ENCODE measurements at regions not wholly inside any gene's neighbourhood (a gene's known extent, or its start where the extent isn't known, plus 50 kb on each side); places are given as distances from the start of the nearest gene placed in this dataset.
"Not testable (repeated sequence)": the region's sequence is repeated elsewhere in the genome, so short reads cannot be mapped to it uniquely, and the experiment has no call there.

- peak in 1 of 2 donors; percentile 35 for DNase-seq
- Histone ChIP-seq H3K4me1 (peaks cover 6 to 18% of the 10 kb centered on the region in 2 donors), H3K4me3 (replicated peaks in 1 of 3) (no peak overlapping the region), H3K27me3 (no peaks in the 10 kb centered on the region), H3K27ac (no peak overlapping the region), H3K9me3 (no peaks in the 10 kb centered on the region), H3K36me3 (no peaks in the 10 kb centered on the region)
- intact Hi-C loops (cut with DNase I) = no loop called here
- 90 to 93% methylated on average over 1 of the region's 1 CpG for WGBS, 2 donors
- TF ChIP-seq CTCF (IDR thresholded peaks at IDR 0.05) = no peak
- no peak for TF ChIP-seq POLR2A (IDR thresholded peaks at IDR 0.05)
Observed at GRCh38 chr15:31606931-31607497, 280.4 kb downstream of the KLF13 start.

GRCh38 chr15:31607656-31608055, 281.0 kb downstream of the KLF13 start:
- intact Hi-C loops (cut with DNase I) = no loop called here
- DNase-seq = no peak
- H3K36me3 ChIP-seq = no peaks in the 10 kb centered on the region
- 95 to 97% methylated on average over 3 of the region's 3 CpGs for WGBS, 2 donors
- no peaks in the 10 kb centered on the region for H3K27me3 ChIP-seq
- peaks cover 6 to 18% of the 10 kb centered on the region in 2 donors for H3K4me1 ChIP-seq
- TF ChIP-seq POLR2A (IDR thresholded peaks at IDR 0.05) (no peak), CTCF (IDR thresholded peaks at IDR 0.05) (no peak)
- H3K4me3 ChIP-seq (replicated peaks in 1 of 3) = no peak overlapping the region
- no peak overlapping the region for H3K27ac ChIP-seq
- H3K9me3 ChIP-seq = no peaks in the 10 kb centered on the region

DNA sequence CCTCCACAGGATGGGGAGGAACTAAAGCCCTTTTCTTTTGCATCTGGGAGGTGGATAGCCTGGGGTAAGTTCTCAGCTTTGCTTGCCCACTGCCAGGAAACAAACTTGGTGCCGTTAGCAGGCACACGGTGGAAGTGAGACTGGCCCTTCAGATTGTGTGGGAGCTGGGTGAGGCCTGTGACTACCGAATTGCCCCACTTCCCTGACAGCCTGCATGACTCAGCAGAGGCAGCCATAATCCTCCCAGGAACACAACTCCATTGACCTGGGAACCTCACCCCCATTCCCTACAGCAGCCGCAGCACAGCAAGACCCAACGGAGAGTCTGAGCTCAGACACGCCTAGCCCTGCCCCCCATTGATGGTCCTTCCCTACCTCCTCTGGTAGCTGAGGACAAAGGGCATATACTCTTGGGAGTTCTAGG, 282.6 kb downstream of the KLF13 start:
- Histone ChIP-seq H3K4me3 (replicated peaks in 1 of 3) (no peak overlapping the region), H3K4me1 (peaks cover 6 to 18% of the 10 kb centered on the region in 2 donors), H3K36me3 (no peaks in the 10 kb centered on the region), H3K27ac (no peak overlapping the region), H3K9me3 (no peaks in the 10 kb centered on the region), H3K27me3 (no peaks in the 10 kb centered on the region)
- TF ChIP-seq CTCF (IDR thresholded peaks at IDR 0.05) = no peak
- intact Hi-C loops (cut with DNase I) = no loop called here
- 82 to 85% methylated on average over 6 of the region's 6 CpGs for WGBS, 2 donors
- DNase-seq = no peak

DNA sequence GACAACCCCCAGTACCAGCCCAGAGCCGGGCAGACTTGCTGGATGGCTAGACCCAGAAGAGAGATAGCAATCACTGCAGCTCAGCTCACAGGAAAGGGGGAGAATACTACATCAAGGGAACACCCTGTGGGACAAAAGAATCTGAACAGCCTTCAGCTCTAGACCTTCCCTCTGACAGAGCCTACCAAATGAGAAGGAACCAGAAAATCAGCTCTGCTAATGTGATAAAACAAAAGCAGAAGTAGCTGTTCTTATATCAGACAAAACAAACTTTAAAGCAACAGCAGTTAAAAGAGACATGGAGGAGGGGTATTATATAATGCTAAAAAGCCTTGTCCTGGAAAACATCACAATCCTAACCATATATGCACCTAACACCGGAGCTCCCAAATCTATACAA, 283.3 kb downstream of the KLF13 start:
- H3K27me3 ChIP-seq = no peaks in the 10 kb centered on the region
- no peaks in the 10 kb centered on the region for H3K9me3 ChIP-seq
- intact Hi-C loops (cut with DNase I) = no loop called here
- WGBS, 2 donors = 91 to 92% methylated on average over 2 of the region's 2 CpGs
- no peak overlapping the region for H3K27ac ChIP-seq
- H3K4me3 ChIP-seq (replicated peaks in 1 of 3) = no peak overlapping the region
- H3K36me3 ChIP-seq = no peaks in the 10 kb centered on the region
- H3K4me1 ChIP-seq = peaks cover 6 to 18% of the 10 kb centered on the region in 2 donors
- no peak for TF ChIP-seq CTCF (IDR thresholded peaks at IDR 0.05)
- no peak for TF ChIP-seq POLR2A (IDR thresholded peaks at IDR 0.05)
- no peak for DNase-seq

GRCh38 chr15:31615643-31616415, 289.2 kb downstream of the KLF13 start:
- no peak for DNase-seq
- no peak for TF ChIP-seq CTCF (IDR thresholded peaks at IDR 0.05)
- no peak for TF ChIP-seq POLR2A (IDR thresholded peaks at IDR 0.05)

GRCh38 chr15:31623297-31623696, 296.7 kb downstream of the KLF13 start:
- DNase-seq; H3K27ac ChIP-seq; H3K9me3 ChIP-seq; intact Hi-C loops (cut with DNase I); H3K27me3 ChIP-seq; H3K4me3 ChIP-seq (replicated peaks in 1 of 3); H3K36me3 ChIP-seq; H3K4me1 ChIP-seq: not testable (repeated sequence)
- 89 to 92% methylated on average over 5 to 11 of the region's 11 CpGs for WGBS, 2 donors

More at GRCh38 chr15:31615643-31616415, 289.2 kb downstream of the KLF13 start:
- Histone ChIP-seq H3K27ac (no peak overlapping the region), H3K4me1 (no peaks in the 10 kb centered on the region), H3K9me3 (no peaks in the 10 kb centered on the region), H3K4me3 (replicated peaks in 1 of 3) (no peak overlapping the region), H3K27me3 (no peaks in the 10 kb centered on the region), H3K36me3 (no peaks in the 10 kb centered on the region)
- intact Hi-C loops (cut with DNase I) = no loop called here
- 86% methylated on average over 9 of the region's 9 CpGs for WGBS, 2 donors

GRCh38 chr15:31624115-31624514, 297.5 kb downstream of the KLF13 start:
- intact Hi-C loops (cut with DNase I); H3K27me3 ChIP-seq; H3K27ac ChIP-seq; DNase-seq; H3K4me1 ChIP-seq; H3K36me3 ChIP-seq; H3K4me3 ChIP-seq (replicated peaks in 1 of 3); H3K9me3 ChIP-seq: not testable (repeated sequence)
- WGBS, 2 donors = 94 to 95% methylated on average over 1 of the region's 1 CpG

DNA sequence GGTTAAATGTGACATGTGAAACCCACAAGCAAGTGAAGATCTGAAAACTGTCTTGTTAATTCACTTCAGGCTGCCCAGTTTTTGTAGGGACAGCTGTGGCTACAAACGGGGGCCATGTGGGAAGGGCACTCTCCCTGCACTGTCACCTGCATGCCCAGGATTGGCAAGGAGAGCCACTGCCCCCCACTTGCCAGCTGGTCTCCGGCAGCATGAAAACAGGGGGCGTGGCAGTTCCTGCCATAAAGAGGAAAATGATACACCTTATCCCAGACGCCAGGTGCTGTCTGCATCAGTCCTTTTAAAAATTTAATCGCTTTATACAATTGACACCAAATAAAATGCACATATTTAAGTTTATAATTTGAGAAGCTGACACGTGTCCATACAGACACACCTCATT, 309.1 kb downstream of the KLF13 start:
- H3K4me1 ChIP-seq; H3K27ac ChIP-seq; H3K36me3 ChIP-seq; H3K4me3 ChIP-seq (replicated peaks in 1 of 3); intact Hi-C loops (cut with DNase I); H3K27me3 ChIP-seq; H3K9me3 ChIP-seq; DNase-seq: not testable (repeated sequence)
- WGBS, 2 donors = 85 to 89% methylated on average over 6 of the region's 6 CpGs

All from thyroid gland (tissue), 4 donors.